GM23248 (cell line): ENCODE measurements at regions not wholly inside any gene's neighbourhood (a gene's known extent, or its start where the extent isn't known, plus 50 kb on each side); places are given as distances from the start of the nearest gene placed in this dataset.
A peak's percentile ranks its signal among the peaks of the same experiment; 100 is the strongest.

Experiments used
- DNase-seq: peaks from one replicate; pipeline ENCODE4 v3.0.0-alpha.2; 2015
- H2AFZ ChIP-seq: fragments of 200-600 bp; sonication (generic); 2 replicates; pipeline ENCODE4 v1.6.1; 2016; ENCODE audit warnings: antibody characterized with exemption
- H3F3A ChIP-seq: fragments of 200-600 bp; sonication (generic); 2 replicates; pipeline ENCODE4 v1.6.1; 2016; ENCODE audit warnings: mild to moderate bottlenecking, antibody characterized with exemption, mixed run types; ENCODE audit not compliant: insufficient read depth
- H3K27ac ChIP-seq: fragments of 200-600 bp; sonication (generic); 2 replicates; pipeline ENCODE4 v1.5.1; 2016; ENCODE audit warnings: mild to moderate bottlenecking
- H3K27me3 ChIP-seq: fragments of 200-600 bp; sonication (generic); replicated peaks from 2 replicates; pipeline ENCODE4 v1.6.1; 2016; ENCODE audit warnings: mild to moderate bottlenecking; ENCODE audit not compliant: insufficient read depth
- H3K36me3 ChIP-seq: fragments of 200-600 bp; sonication (generic); 2 replicates; pipeline ENCODE4 v1.6.1; 2016; ENCODE audit warnings: low read depth, mild to moderate bottlenecking
- H3K4me1 ChIP-seq: fragments of 200-600 bp; sonication (generic); 2 replicates; pipeline ENCODE4 v1.6.1; 2016; ENCODE audit warnings: mild to moderate bottlenecking; ENCODE audit not compliant: insufficient read depth
- H3K4me2 ChIP-seq: fragments of 200-600 bp; sonication (generic); one replicate; pipeline ENCODE4 v1.6.1; 2016; ENCODE audit warnings: mild to moderate bottlenecking; ENCODE audit not compliant: unreplicated experiment
- H3K4me3 ChIP-seq: fragments of 200-600 bp; sonication (generic); 2 replicates; pipeline ENCODE4 v1.5.1; 2016; ENCODE audit warnings: mild to moderate bottlenecking
- H3K79me2 ChIP-seq: fragments of 200-600 bp; sonication (generic); 2 replicates; pipeline ENCODE4 v1.6.1; 2016; ENCODE audit warnings: mild to moderate bottlenecking; ENCODE audit not compliant: insufficient read depth
- H3K9ac ChIP-seq: fragments of 200-600 bp; sonication (generic); 2 replicates; pipeline ENCODE4 v1.6.1; 2016; ENCODE audit warnings: mild to moderate bottlenecking
- H3K9me2 ChIP-seq: fragments of 200-600 bp; sonication (generic); 2 replicates; pipeline ENCODE4 v1.6.1; 2016; ENCODE audit warnings: mixed run types, mild to moderate bottlenecking, moderate library complexity; ENCODE audit not compliant: insufficient read depth
- H3K9me3 ChIP-seq: fragments of 200-600 bp; sonication (generic); one replicate; pipeline ENCODE4 v1.6.1; 2017; ENCODE audit warnings: low read depth
- H4K20me1 ChIP-seq: fragments of 200-600 bp; sonication (generic); 2 replicates; pipeline ENCODE4 v1.6.0; 2016; ENCODE audit not compliant: insufficient read depth
- EZH2 ChIP-seq: fragments of 200-600 bp; sonication (generic); IDR thresholded peaks from 2 replicates; pipeline ENCODE4 v1.6.1; 2018; ENCODE audit warnings: antibody characterized with exemption, mild to moderate bottlenecking; ENCODE audit not compliant: insufficient read depth, poor library complexity, severe bottlenecking
- EZH2phosphoT487 ChIP-seq: fragments of 200-600 bp; sonication (generic); IDR thresholded peaks from 2 replicates; pipeline ENCODE4 v1.6.1; 2018; ENCODE audit warnings: antibody characterized with exemption, moderate library complexity, mild to moderate bottlenecking, low read depth; ENCODE audit not compliant: insufficient read depth
- WGBS, 2 experiments: methylation state at CpG; one replicate each; pipeline ENCODE4 v1.1.6; 2015 to 2017; ENCODE audit warnings: low lambda C conversion rate in 2 of 2, low coverage in 1 of 2; ENCODE audit errors: missing lambda C conversion rate in 2 of 2; 5-methylcytosine and 5-hydroxymethylcytosine counted together
- in situ Hi-C: fragments of 300-500 bp; cut with MboI; formaldehyde crosslinking; loops from 2 replicates; pipeline ENCODE4 v1.15.0; 2020

DNA sequence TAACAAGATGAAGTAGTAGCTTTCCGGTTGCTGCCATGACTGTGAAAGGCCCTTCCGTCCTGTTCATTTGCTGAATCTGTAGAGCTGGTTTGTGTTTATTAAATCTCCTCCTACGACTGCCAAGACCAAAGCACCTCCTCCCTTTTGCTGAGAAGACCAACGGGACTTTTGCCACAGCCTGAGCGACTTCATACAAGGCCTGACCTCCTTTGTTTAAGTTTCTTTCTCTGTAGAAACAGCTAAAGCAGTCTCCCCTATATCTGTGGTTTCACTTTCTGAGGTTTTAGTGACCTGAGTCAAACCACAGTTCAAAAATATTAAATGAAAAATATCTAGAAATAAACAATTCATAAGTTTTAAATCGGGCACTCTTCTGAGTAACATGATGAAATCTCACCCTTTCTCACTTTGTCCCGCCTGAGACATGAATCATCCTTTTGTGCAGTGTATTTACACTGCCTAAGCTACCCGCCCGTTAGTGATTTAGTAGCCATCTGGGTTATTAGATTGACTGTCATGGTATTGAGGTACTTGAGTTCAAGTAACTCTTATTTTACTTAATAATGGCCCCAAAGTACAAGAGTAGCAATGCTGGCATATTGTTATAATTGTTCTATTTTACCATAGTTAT is 119.1 kb upstream of the LRRC4C start:
- H3K79me2 ChIP-seq = no peaks in the 10 kb centered on the region
- no peaks in the 10 kb centered on the region for H3K9me2 ChIP-seq
- H3K27me3 ChIP-seq = no peaks in the 10 kb centered on the region
- no peaks in the 10 kb centered on the region for H3K9me3 ChIP-seq
- no peak overlapping the region for H2AFZ ChIP-seq
- TF ChIP-seq EZH2phosphoT487 (no peak), EZH2 (no peak)
- WGBS, 2 experiments = 22 to 23% methylated on average over 9 of the region's 9 CpGs
- H3K36me3 ChIP-seq = no peaks in the 10 kb centered on the region
- in situ Hi-C loops = no loop called here
- H3K4me3 ChIP-seq = no peak overlapping the region
- no peaks in the 10 kb centered on the region for H3K4me1 ChIP-seq
- H3K4me2 ChIP-seq = no peak overlapping the region
- H4K20me1 ChIP-seq = no peaks in the 10 kb centered on the region
- H3K27ac ChIP-seq = no peak overlapping the region
- no peak overlapping the region for H3K9ac ChIP-seq
- no peaks in the 10 kb centered on the region for H3F3A ChIP-seq
- DNase-seq = no peak

DNA sequence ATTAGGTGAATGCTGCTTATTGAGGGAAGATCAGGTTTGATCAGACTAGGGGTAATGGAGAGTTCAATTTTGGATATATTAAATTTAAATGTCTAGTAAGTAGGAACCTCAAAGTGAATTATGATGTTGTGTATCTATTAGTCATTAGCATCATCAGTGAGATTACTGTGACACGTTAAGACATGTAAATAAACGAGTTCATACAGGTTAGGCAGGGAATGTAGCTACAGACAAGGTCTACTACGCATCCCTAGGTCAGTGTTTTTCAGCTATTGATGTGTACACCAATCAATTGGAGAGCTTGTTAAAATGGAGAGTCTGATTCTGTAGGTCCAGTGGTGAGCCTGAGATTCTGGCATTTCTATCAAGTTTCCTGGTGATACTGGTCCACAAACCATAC is 120.1 kb upstream of the LRRC4C start:
- H4K20me1 ChIP-seq = no peaks in the 10 kb centered on the region
- no peak overlapping the region for H3K9ac ChIP-seq
- no peaks in the 10 kb centered on the region for H3K4me1 ChIP-seq
- in situ Hi-C loops = no loop called here
- no peaks in the 10 kb centered on the region for H3F3A ChIP-seq
- no peak overlapping the region for H2AFZ ChIP-seq
- no peak for DNase-seq
- H3K27me3 ChIP-seq = no peaks in the 10 kb centered on the region
- no peak for TF ChIP-seq EZH2
- TF ChIP-seq EZH2phosphoT487 = no peak
- H3K9me3 ChIP-seq = no peaks in the 10 kb centered on the region
- no peak overlapping the region for H3K4me3 ChIP-seq
- WGBS, 2 experiments = 7 to 10% methylated on average over 3 of the region's 3 CpGs
- no peak overlapping the region for H3K4me2 ChIP-seq
- no peaks in the 10 kb centered on the region for H3K36me3 ChIP-seq
- no peaks in the 10 kb centered on the region for H3K9me2 ChIP-seq
- no peak overlapping the region for H3K27ac ChIP-seq
- no peaks in the 10 kb centered on the region for H3K79me2 ChIP-seq

DNA sequence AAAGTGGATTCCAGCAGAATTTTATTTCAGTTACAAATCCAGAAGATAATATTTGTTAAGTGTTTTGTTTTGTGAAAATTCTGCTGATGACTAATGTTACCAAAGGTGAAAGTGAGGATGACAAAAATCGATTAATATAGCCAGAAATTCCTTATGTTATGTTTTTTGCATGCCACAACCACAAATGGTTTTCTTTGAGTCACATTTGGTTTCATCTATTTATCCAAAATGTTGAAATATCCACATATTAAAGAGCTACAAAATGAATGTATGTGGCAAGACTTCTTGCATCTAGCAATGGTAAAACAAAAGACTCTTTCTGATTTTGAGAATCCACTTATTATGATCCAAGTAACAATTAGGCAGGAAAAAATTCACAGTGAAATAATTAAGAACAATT is 150.1 kb upstream of the LRRC4C start:
- Histone ChIP-seq H3K79me2 (no peaks in the 10 kb centered on the region), H3K4me1 (no peaks in the 10 kb centered on the region), H3K4me2 (no peak overlapping the region), H3K36me3 (no peaks in the 10 kb centered on the region), H3K9me3 (no peaks in the 10 kb centered on the region), H4K20me1 (no peaks in the 10 kb centered on the region), H3K9me2 (no peaks in the 10 kb centered on the region), H3K4me3 (no peak overlapping the region), H3K27ac (no peak overlapping the region), H3F3A (no peaks in the 10 kb centered on the region), H3K9ac (no peak overlapping the region), H3K27me3 (no peaks in the 10 kb centered on the region), H2AFZ (no peak overlapping the region)
- DNase-seq = no peak
- no peak for TF ChIP-seq EZH2phosphoT487
- no peak for TF ChIP-seq EZH2
- in situ Hi-C loops = no loop called here
- 0 to 4% methylated on average over 1 of the region's 1 CpG for WGBS, 2 experiments

DNA sequence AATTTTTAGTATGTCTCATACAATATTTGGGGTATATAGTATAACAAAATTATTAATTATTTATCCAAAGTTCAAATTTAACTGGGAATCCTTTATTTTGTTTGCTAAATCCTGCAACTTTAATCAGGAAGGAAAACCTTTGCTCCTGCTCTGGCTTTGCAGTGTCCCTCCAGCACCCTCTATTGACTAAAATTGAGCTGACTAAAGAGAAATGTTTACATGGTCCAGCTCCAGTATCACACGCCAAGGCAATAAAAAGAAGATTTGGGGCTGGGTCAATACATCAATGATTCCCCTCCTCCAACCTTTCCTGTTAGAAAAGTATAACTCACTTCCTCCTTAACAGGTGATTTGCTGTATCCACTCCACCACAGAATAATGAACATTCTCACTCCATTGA is 153.0 kb upstream of the LRRC4C start:
- no peaks in the 10 kb centered on the region for H4K20me1 ChIP-seq
- in situ Hi-C loops = no loop called here
- TF ChIP-seq EZH2 (no peak), EZH2phosphoT487 (no peak)
- H3K9ac ChIP-seq = no peak overlapping the region
- no peaks in the 10 kb centered on the region for H3K79me2 ChIP-seq
- no peaks in the 10 kb centered on the region for H3K36me3 ChIP-seq
- no peaks in the 10 kb centered on the region for H3K27me3 ChIP-seq
- no peak overlapping the region for H2AFZ ChIP-seq
- H3K4me2 ChIP-seq = no peak overlapping the region
- no peak overlapping the region for H3K27ac ChIP-seq
- 0% methylated on average over 1 of the region's 1 CpG for WGBS, 2 experiments
- H3K9me2 ChIP-seq = no peaks in the 10 kb centered on the region
- no peaks in the 10 kb centered on the region for H3K9me3 ChIP-seq
- H3K4me3 ChIP-seq = no peak overlapping the region
- no peak for DNase-seq
- no peaks in the 10 kb centered on the region for H3F3A ChIP-seq
- H3K4me1 ChIP-seq = no peaks in the 10 kb centered on the region

DNA sequence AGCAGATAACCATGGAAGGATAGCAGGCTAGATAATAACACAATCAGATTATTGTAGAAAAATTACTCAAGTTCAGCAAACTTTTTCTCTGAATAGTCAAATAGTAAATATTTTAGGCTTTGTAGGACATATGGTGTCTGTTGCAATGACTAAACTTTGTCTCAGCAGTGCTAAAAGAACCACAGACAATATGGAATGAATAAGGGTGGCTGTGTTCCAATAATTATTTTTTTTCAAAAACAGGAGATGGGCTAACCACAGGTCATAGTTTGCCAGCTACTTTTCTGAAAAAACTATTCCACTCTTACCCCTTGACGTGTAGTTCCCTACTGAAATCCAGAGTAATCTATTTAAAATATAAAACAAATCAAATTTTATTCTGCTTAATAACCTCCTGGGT is 153.9 kb upstream of the LRRC4C start:
- Histone ChIP-seq H3K79me2 (no peaks in the 10 kb centered on the region), H3K4me3 (no peak overlapping the region), H2AFZ (no peak overlapping the region), H3F3A (no peaks in the 10 kb centered on the region), H3K36me3 (no peaks in the 10 kb centered on the region), H3K9ac (no peak overlapping the region), H3K27ac (no peak overlapping the region), H3K9me3 (no peaks in the 10 kb centered on the region), H3K27me3 (no peaks in the 10 kb centered on the region), H3K9me2 (no peaks in the 10 kb centered on the region), H4K20me1 (no peaks in the 10 kb centered on the region), H3K4me1 (no peaks in the 10 kb centered on the region), H3K4me2 (no peak overlapping the region)
- in situ Hi-C loops = no loop called here
- no peak for TF ChIP-seq EZH2
- TF ChIP-seq EZH2phosphoT487 = no peak
- WGBS, 2 experiments = 0% methylated on average over 1 of the region's 1 CpG
- DNase-seq = peak; percentile 0
